Pancreas (tissue), 10 donors: ENCODE measurements at regions not wholly inside any gene's neighbourhood (a gene's known extent, or its start where the extent isn't known, plus 50 kb on each side); places are given as distances from the start of the nearest gene placed in this dataset.
A peak's percentile ranks its signal among the peaks of the same experiment; 100 is the strongest.

Experiments
- ATAC-seq, 4 donors: fragments of 200-7000 bp; cut with Tn5 transposase; one replicate each; pipeline versions ENCODE4 v1.8.0 to v1.9.1; 2020; ENCODE audit warnings: mild to moderate bottlenecking in 4 of 4, moderate library complexity in 4 of 4
- DNase-seq, 6 donors: peaks; one replicate each; pipeline ENCODE4 v3.0.0-alpha.2; 2020
- FAIRE-seq: peaks from 2 replicates; lab custom pipeline; 2012; peaks lifted over from hg19 to GRCh38; lab: Jason Lieb, UNC
- H3K27ac ChIP-seq, 4 donors: fragments of 200-600 bp; sonication (generic); 1 replicate in 3 of 4; 2 replicates in 1 of 4; pipeline versions ENCODE4 v1.5.0 to v1.8.0; 2020
- H3K27me3 ChIP-seq, 4 donors: fragments of 200-600 bp; one replicate each; pipeline ENCODE4 v1.8.0; 2021
- H3K36me3 ChIP-seq, 3 donors: fragments of 200-600 bp; sonication (generic) in 1 of 3; one replicate each; pipeline versions ENCODE4 v1.5.0 to v1.8.0; 2020 to 2021
- H3K4me1 ChIP-seq, 3 donors: fragments of 200-600 bp; one replicate each; pipeline ENCODE4 v1.8.0; 2021
- H3K4me3 ChIP-seq, 4 donors: fragments of 200-600 bp; sonication (generic) in 2 of 4; one replicate each; pipeline versions ENCODE4 v1.5.0 to v1.8.0; 2020 to 2021
- H3K9me3 ChIP-seq, 4 donors: fragments of 200-600 bp; one replicate each; pipeline ENCODE4 v1.8.0; 2021
- CTCF ChIP-seq, 4 donors: fragments of 200-600 bp; sonication (generic) in 3 of 4; IDR thresholded peaks; one replicate each; pipeline versions ENCODE4 v1.5.0 to v1.8.0; 2021; ENCODE audit warnings: antibody characterized with exemption in 4 of 4
- WGBS, 2 donors: extraction: QIAGEN DNeasy Blood & Tissue Kit; methylation state at CpG; one replicate each; pipeline ENCODE4 v1.1.7; 2013; 5-methylcytosine and 5-hydroxymethylcytosine counted together
- intact Hi-C, 3 donors: fragments of 100-400 bp; cut with DNase I; formaldehyde crosslinking; loops; one replicate each; pipeline versions ENCODE4 v1.11.1 to v1.14.2; 2022
- donor health status: healthy with polysubstance abuse.
- donor health status: DM: no; HTN: no; CAD: no; lungs with moderate emphysema.
- donor health status: DM: no; HTN: no; CAD: no.
- donor health status: control.
- donor health status: control.
- donor health status: Bipolar disorder and iron deficiency.
- donor health status: DM: yes; HTN: yes; CAD: no.
- donor health status: DM: no; HTN: no; CAD: no.
- donor health status: DM: no; HTN: no; CAD: no.
- donor health status: DM: yes; HTN: yes; CAD: no.

- H3K36me3 ChIP-seq, result no peaks in the 10 kb centered on the region
- no peak for DNase-seq
- FAIRE-seq, result no peak
- intact Hi-C loops, result no loop called here
- no peak for ATAC-seq
- H3K27me3 ChIP-seq, result peaks cover 0 to 21% (median 2%) of the 10 kb centered on the region in 4 donors
- no peaks in the 10 kb centered on the region for H3K4me1 ChIP-seq
- TF ChIP-seq CTCF (IDR thresholded peaks at IDR 0.05), result no peak
- H3K27ac ChIP-seq, result no peak overlapping the region
- no peak overlapping the region for H3K4me3 ChIP-seq
- H3K9me3 ChIP-seq, result no peaks in the 10 kb centered on the region
- 37 to 41% methylated on average over 12 of the region's 12 CpGs for WGBS, 2 donors
Measured at GRCh38 chr16:86756882-86757703, 178.7 kb downstream of the FOXL1 start.

GRCh38 chr16:86757704-86758040, 179.3 kb downstream of the FOXL1 start:
- ATAC-seq, result no peak
- FAIRE-seq, result no peak
- Histone ChIP-seq H3K27me3 (peaks cover 0 to 21% (median 2%) of the 10 kb centered on the region in 4 donors), H3K36me3 (no peaks in the 10 kb centered on the region), H3K4me3 (no peak overlapping the region), H3K4me1 (no peaks in the 10 kb centered on the region), H3K9me3 (no peaks in the 10 kb centered on the region), H3K27ac (no peak overlapping the region)
- 79 to 93% methylated on average over 3 of the region's 3 CpGs for WGBS, 2 donors
- intact Hi-C loops, result no loop called here
- no peak for TF ChIP-seq CTCF (IDR thresholded peaks at IDR 0.05)
- no peak for DNase-seq

GRCh38 chr16:86758932-86759331, 180.6 kb downstream of the FOXL1 start:
- 29 to 31% methylated on average over 8 of the region's 8 CpGs for WGBS, 2 donors
- peaks cover 0 to 21% (median 2%) of the 10 kb centered on the region in 4 donors for H3K27me3 ChIP-seq
- ATAC-seq (no peak), DNase-seq (no peak), FAIRE-seq (no peak)
- no peak overlapping the region for H3K4me3 ChIP-seq
- H3K27ac ChIP-seq, result no peak overlapping the region
- no peaks in the 10 kb centered on the region for H3K9me3 ChIP-seq
- H3K36me3 ChIP-seq, result no peaks in the 10 kb centered on the region
- intact Hi-C loops, result no loop called here
- H3K4me1 ChIP-seq, result no peaks in the 10 kb centered on the region
- no peak for TF ChIP-seq CTCF (IDR thresholded peaks at IDR 0.05)

- no peak overlapping the region for H3K27ac ChIP-seq
- H3K4me3 ChIP-seq, result no peak overlapping the region
- ATAC-seq (peak in 3 of 4 donors; percentile 47 to 65 (median 57)), DNase-seq (peak in 4 of 6 donors; percentile 22 to 81 (median 32)), FAIRE-seq (no peak)
- H3K27me3 ChIP-seq, result peaks cover 0 to 21% (median 2%) of the 10 kb centered on the region in 4 donors
- H3K36me3 ChIP-seq, result no peaks in the 10 kb centered on the region
- H3K9me3 ChIP-seq, result no peaks in the 10 kb centered on the region
- H3K4me1 ChIP-seq, result no peaks in the 10 kb centered on the region
- peak; percentile 32 to 65 (median 50) for TF ChIP-seq CTCF (IDR thresholded peaks at IDR 0.05)
- WGBS, 2 donors, result 16 to 29% methylated on average over 29 of the region's 29 CpGs
- intact Hi-C loops, result no loop called here
Measured at GRCh38 chr16:86761111-86762031, 183.0 kb downstream of the FOXL1 start.
